HepG2 (cell line): ENCODE measurements at regions not wholly inside any gene's neighbourhood (a gene's known extent, or its start where the extent isn't known, plus 50 kb on each side); places are given as distances from the start of the nearest gene placed in this dataset.

Experiments
- ATAC-seq: fragments of 200-7000 bp; cut with Tn5 transposase; 3 replicates; pipeline ENCODE4 v1.9.1; 2020; ENCODE audit warnings: mild to moderate bottlenecking, moderate library complexity
- BruUV-seq: library from RNA; stranded (reverse); fragments of 400-500 nt; replicated peaks from 2 replicates; lab custom pipeline; 2021; lab: Mats Ljungman, UMichigan
- CTCF ChIA-PET: fragments of 300-600 bp; formaldehyde crosslinking; extraction: SDS; loops from one replicate; lab custom pipeline; 2021; ENCODE audit warnings: low total read pairs, inconsistent platforms, low intra/inter-chr PET ratio; lab: Yijun Ruan, JAX
- POLR2A ChIA-PET: fragments of 350-600 bp; sonication (Branson Sonifier 250); formaldehyde crosslinking; loops from one replicate; lab custom pipeline; 2020; ENCODE audit warnings: antibody characterized with exemption, inconsistent platforms; lab: Yijun Ruan, JAX
- DNase-seq: peaks from one replicate; pipeline ENCODE4 v3.0.0-alpha.2; 2015; ENCODE audit warnings: low spot score
- FAIRE-seq: peaks from 3 replicates; lab custom pipeline; 2011; peaks lifted over from hg19 to GRCh38; lab: Jason Lieb, UNC
- H2AFZ ChIP-seq: one replicate; pipeline ENCODE4 v1.6.1; 2011; ENCODE audit warnings: low read length, inconsistent platforms
- H3K27ac ChIP-seq: fragments of 300-600 bp; 3 replicates; pipeline ENCODE4 v1.8.0; 2011; ENCODE audit warnings: mixed run types, mild to moderate bottlenecking, mixed read lengths, low read length, inconsistent platforms; ENCODE audit not compliant: insufficient read depth; ENCODE audit errors: extremely low read length
- H3K27me3 ChIP-seq, 2 experiments: fragments of 200-600 bp in 1 of 2; 2 replicates in 1 of 2; 3 replicates in 1 of 2; pipeline versions ENCODE4 v1.6.0 to v1.8.0; 2011; ENCODE audit warnings: low read length in 2 of 2, mild to moderate bottlenecking in 2 of 2, moderate library complexity in 2 of 2, inconsistent platforms in 1 of 2; ENCODE audit not compliant: insufficient read depth in 2 of 2, control insufficient read depth in 1 of 2
- H3K36me3 ChIP-seq, 2 experiments: fragments of 200-600 bp in 1 of 2; replicated peaks in 1 of 2; 2 replicates in 1 of 2; 3 replicates in 1 of 2; pipeline versions ENCODE4 v1.5.1 to v1.8.0; 2011; ENCODE audit warnings: low read length in 2 of 2, inconsistent platforms in 1 of 2; ENCODE audit not compliant: insufficient read depth in 2 of 2, control insufficient read depth in 1 of 2
- H3K4me1 ChIP-seq: 2 replicates; pipeline ENCODE4 v1.5.1; 2012; ENCODE audit warnings: low read length, inconsistent platforms; ENCODE audit not compliant: insufficient read depth
- H3K4me2 ChIP-seq: 2 replicates; pipeline ENCODE4 v1.6.0; 2011; ENCODE audit warnings: low read depth, low read length, inconsistent platforms
- H3K4me3 ChIP-seq, 3 experiments: fragments of 200-600 bp in 1 of 3; sonication (generic), shearing (Covaris generic) in 1 of 3; replicated peaks in 1 of 3; 2 replicates each; pipeline ENCODE4 v1.5.1; 2011 to 2016; ENCODE audit warnings: low read length in 3 of 3, inconsistent platforms in 2 of 3, low read depth in 2 of 3, mild to moderate bottlenecking in 2 of 3, control low read depth in 1 of 3, mixed read lengths in 1 of 3; ENCODE audit not compliant: insufficient read depth in 1 of 3
- H3K79me2 ChIP-seq: one replicate; pipeline ENCODE4 v1.6.1; 2011; ENCODE audit warnings: low read length, inconsistent platforms; ENCODE audit not compliant: insufficient read depth
- H3K9ac ChIP-seq: 2 replicates; pipeline ENCODE4 v1.6.0; 2011; ENCODE audit warnings: mild to moderate bottlenecking, low read depth, low read length, inconsistent platforms; ENCODE audit not compliant: insufficient read depth
- H3K9me3 ChIP-seq: 2 replicates; pipeline ENCODE4 v1.5.1; 2012; ENCODE audit warnings: mild to moderate bottlenecking, low read length
- H4K20me1 ChIP-seq: 2 replicates; pipeline ENCODE4 v1.6.0; 2011; ENCODE audit warnings: inconsistent platforms, mild to moderate bottlenecking, low read length, moderate library complexity; ENCODE audit not compliant: insufficient read depth
- GFI1 ChIP-seq: sonication (generic); formaldehyde crosslinking; IDR thresholded peaks from 2 replicates; pipeline ENCODE4 v1.5.0; 2020; ENCODE audit warnings: missing genetic modification reagents, mild to moderate bottlenecking, borderline replicate concordance
- MEIS2 ChIP-seq: sonication (generic); formaldehyde crosslinking; IDR thresholded peaks from 2 replicates; pipeline ENCODE4 v1.9.0; 2021; ENCODE audit warnings: mild to moderate bottlenecking, missing genetic modification reagents
- NR2C2 ChIP-seq: sonication (generic); formaldehyde crosslinking; IDR thresholded peaks from 2 replicates; pipeline ENCODE4 v1.4.0; 2020; ENCODE audit warnings: missing genetic modification reagents, mild to moderate bottlenecking, moderate library complexity, borderline replicate concordance
- NR2F6 ChIP-seq, 2 experiments: IDR thresholded peaks; 2 replicates each; pipeline ENCODE4 v1.6.1; 2016; ENCODE audit warnings: antibody characterized with exemption in 1 of 2, mild to moderate bottlenecking in 1 of 2
- PITX1 ChIP-seq: sonication (generic); formaldehyde crosslinking; IDR thresholded peaks from 2 replicates; pipeline ENCODE4 v1.5.1; 2020; ENCODE audit warnings: mild to moderate bottlenecking, missing genetic modification reagents
- WGBS: methylation state at CpG from one replicate; pipeline ENCODE4 v1.1.6; 2017; ENCODE audit warnings: low lambda C conversion rate; 5-methylcytosine and 5-hydroxymethylcytosine counted together
- in situ Hi-C: cut with HindIII; loops from 2 replicates; pipeline ENCODE4 v1.10.0; 2017; ENCODE audit warnings: low pct_unique_long_range_greater_than_20kb; ENCODE audit not compliant: extremely low pct_ligation_motif_present
- intact Hi-C: fragments of 100-400 bp; cut with micrococcal nuclease; formaldehyde crosslinking; loops from one replicate; pipeline ENCODE4 v1.10.0; 2022; ENCODE audit not compliant: unreplicated experiment
- TF ChIP-seq, protein P1 (sequence below): sonication (generic); formaldehyde crosslinking; IDR thresholded peaks from 2 replicates; pipeline ENCODE4 v1.4.0; 2020; ENCODE audit warnings: missing genetic modification reagents, borderline replicate concordance
- TF ChIP-seq, protein P2 (sequence below): sonication (generic); formaldehyde crosslinking; IDR thresholded peaks from 2 replicates; pipeline ENCODE4 v1.8.0; 2022; ENCODE audit warnings: missing genetic modification reagents, mild to moderate bottlenecking, borderline replicate concordance

DNA sequence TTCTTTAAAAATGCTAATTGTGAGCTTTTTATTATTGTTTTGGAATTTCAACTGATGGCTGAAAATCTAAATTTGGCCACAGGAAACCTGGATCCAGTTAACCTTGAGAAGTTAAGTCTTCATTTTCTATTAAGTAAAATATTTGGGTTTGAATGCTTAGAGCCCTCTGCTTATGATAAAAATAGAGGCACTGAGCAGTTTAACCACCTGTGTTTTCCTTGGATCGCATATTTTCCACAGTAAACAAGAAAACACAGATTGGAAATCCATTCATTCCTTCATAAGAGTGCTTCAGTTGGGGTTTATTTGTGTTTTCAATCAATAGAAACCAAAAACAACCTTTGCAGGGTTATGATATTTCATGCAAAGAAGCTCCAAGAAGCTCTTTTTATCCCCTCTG, 77.2 kb upstream of the HES1 start (continued):
- TF ChIP-seq, protein P1, sequence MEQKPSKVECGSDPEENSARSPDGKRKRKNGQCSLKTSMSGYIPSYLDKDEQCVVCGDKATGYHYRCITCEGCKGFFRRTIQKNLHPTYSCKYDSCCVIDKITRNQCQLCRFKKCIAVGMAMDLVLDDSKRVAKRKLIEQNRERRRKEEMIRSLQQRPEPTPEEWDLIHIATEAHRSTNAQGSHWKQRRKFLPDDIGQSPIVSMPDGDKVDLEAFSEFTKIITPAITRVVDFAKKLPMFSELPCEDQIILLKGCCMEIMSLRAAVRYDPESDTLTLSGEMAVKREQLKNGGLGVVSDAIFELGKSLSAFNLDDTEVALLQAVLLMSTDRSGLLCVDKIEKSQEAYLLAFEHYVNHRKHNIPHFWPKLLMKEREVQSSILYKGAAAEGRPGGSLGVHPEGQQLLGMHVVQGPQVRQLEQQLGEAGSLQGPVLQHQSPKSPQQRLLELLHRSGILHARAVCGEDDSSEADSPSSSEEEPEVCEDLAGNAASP (CRISPR knock-in tag) = no peak

DNA sequence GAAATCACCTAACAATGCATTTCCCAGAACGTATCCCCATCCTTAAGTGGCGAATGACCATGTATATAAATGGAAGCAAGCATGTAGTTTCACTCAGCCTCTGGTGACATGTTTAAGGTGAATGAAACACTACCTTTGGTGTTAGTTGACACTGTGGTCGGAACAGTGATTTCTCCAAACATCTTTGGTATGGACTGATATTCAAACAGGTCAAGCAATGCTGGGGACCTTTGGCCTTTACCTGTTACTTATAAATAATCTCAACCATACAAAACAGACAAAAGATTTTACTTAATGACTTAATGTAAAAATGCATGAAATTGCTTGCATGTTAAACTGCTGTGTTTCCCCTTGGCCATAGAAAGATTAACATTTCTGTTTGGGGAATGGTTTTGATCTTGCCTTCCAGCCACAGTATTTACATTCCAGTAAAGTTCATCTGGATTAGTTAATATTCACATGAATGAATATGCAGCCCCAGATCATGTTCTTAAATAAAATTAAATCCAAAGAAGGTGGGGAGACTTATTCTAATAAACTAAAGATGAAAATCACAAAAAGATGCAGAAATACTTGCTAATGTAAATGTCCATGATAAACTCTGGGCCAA, 74.4 kb upstream of the HES1 start:
- Histone ChIP-seq H3K4me1 (peaks cover 54% of the 10 kb centered on the region), H2AFZ (no peak overlapping the region), H3K79me2 (no peaks in the 10 kb centered on the region), H3K4me2 (no peak overlapping the region), H3K4me3 (no peak overlapping the region), H3K27ac (no peak overlapping the region), H3K9me3 (no peaks in the 10 kb centered on the region), H3K36me3 (no peaks in the 10 kb centered on the region), H3K9ac (no peak overlapping the region), H3K27me3 (no peaks in the 10 kb centered on the region; a peak in 1 of 5 replicates), H4K20me1 (no peaks in the 10 kb centered on the region)
- in situ Hi-C loops = no loop called here
- FAIRE-seq = no peak
- TF ChIP-seq, protein P2, sequence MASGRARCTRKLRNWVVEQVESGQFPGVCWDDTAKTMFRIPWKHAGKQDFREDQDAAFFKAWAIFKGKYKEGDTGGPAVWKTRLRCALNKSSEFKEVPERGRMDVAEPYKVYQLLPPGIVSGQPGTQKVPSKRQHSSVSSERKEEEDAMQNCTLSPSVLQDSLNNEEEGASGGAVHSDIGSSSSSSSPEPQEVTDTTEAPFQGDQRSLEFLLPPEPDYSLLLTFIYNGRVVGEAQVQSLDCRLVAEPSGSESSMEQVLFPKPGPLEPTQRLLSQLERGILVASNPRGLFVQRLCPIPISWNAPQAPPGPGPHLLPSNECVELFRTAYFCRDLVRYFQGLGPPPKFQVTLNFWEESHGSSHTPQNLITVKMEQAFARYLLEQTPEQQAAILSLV (CRISPR knock-in tag) = no peak
- 0 out of 2 replicates have a peak, but pooled peaks have one; percentile 62 for TF ChIP-seq GFI1 (CRISPR knock-in tag)
- TF ChIP-seq MEIS2 (CRISPR knock-in tag) = no peak
- no peak for TF ChIP-seq NR2C2 (CRISPR knock-in tag)
- 0 out of 2 replicates have a peak, but pooled peaks have one; percentile 17 for TF ChIP-seq NR2F6 (IDR thresholded peaks at IDR 0.05)
- TF ChIP-seq NR2F6 (CRISPR knock-in tag; IDR thresholded peaks at IDR 0.05) = no peak
- no peak for TF ChIP-seq PITX1
- POLR2A ChIA-PET = no interaction called here
- BruUV-seq = no TSS peak
- DNase-seq = no peak
- intact Hi-C loops = no loop called here
- 34% methylated on average over 3 of the region's 3 CpGs for WGBS
- no peak for ATAC-seq
- CTCF ChIA-PET = no interaction called here
